ENCODE measurements at regions not wholly inside any gene's neighbourhood (a gene's known extent, or its start where the extent isn't known, plus 50 kb on each side); places are given as distances from the start of the nearest gene placed in this dataset.
"Not testable (repeated sequence)": the region's sequence is repeated elsewhere in the genome, so short reads cannot be mapped to it uniquely, and the experiment has no call there.

GRCh38 chr6:85078058-85078457 lies 313.7 kb upstream of the TBX18 start:
- no peak for DNase-seq (ENCODE audit: low spot score)
- CTCF ChIA-PET: no interaction called here
- H3K9me3 Mint-ChIP-seq: peaks cover 5% of the 10 kb centered on the region
- POLR2A ChIA-PET: no interaction called here
- H3K36me3 Mint-ChIP-seq: no peaks in the 10 kb centered on the region
- no peaks in the 10 kb centered on the region for H3K4me1 Mint-ChIP-seq
- no peaks in the 10 kb centered on the region for H3K27me3 Mint-ChIP-seq (ENCODE audit: low read depth)
- no peak for ATAC-seq
- H3K4me3 Mint-ChIP-seq: no peak overlapping the region
- H3K27ac Mint-ChIP-seq: no peak overlapping the region
- TF ChIP-seq ZNF671 (CRISPR knock-in tag; IDR thresholded peaks at IDR 0.05) (no peak), TCF7 (CRISPR knock-in tag; IDR thresholded peaks at IDR 0.05; ENCODE audit: low read depth) (no peak), NR2C2 (CRISPR knock-in tag; IDR thresholded peaks at IDR 0.05) (no peak)

- no peaks in the 10 kb centered on the region for H3K4me1 Mint-ChIP-seq
- H3K36me3 Mint-ChIP-seq: no peaks in the 10 kb centered on the region
- H3K27me3 Mint-ChIP-seq (ENCODE audit: low read depth): no peaks in the 10 kb centered on the region
- TF ChIP-seq PRRX2 (CRISPR knock-in tag; IDR thresholded peaks at IDR 0.05) (no peak), SMAD4 (CRISPR knock-in tag; IDR thresholded peaks at IDR 0.05) (no peak)
- DNase-seq (ENCODE audit: low spot score) (no peak), ATAC-seq (no peak)
- H3K9me3 Mint-ChIP-seq: peaks cover 5% of the 10 kb centered on the region
- ChIA-PET POLR2A (no interaction called here), CTCF (no interaction called here)
- no peak overlapping the region for H3K4me3 Mint-ChIP-seq
- H3K27ac Mint-ChIP-seq: no peak overlapping the region
Observed at GRCh38 chr6:85077098-85077497, 312.7 kb upstream of the TBX18 start.

GRCh38 chr6:85071845-85072244 lies 307.4 kb upstream of the TBX18 start:
- ATAC-seq; H3K4me1 Mint-ChIP-seq; H3K36me3 Mint-ChIP-seq; DNase-seq (ENCODE audit: low spot score); H3K27me3 Mint-ChIP-seq (ENCODE audit: low read depth); H3K27ac Mint-ChIP-seq; CTCF ChIA-PET; POLR2A ChIA-PET; H3K4me3 Mint-ChIP-seq: not testable (repeated sequence)
- H3K9me3 Mint-ChIP-seq: peaks cover 13% of the 10 kb centered on the region

GRCh38 chr6:85069577-85069976 lies 305.2 kb upstream of the TBX18 start:
- Mint-ChIP-seq H3K27me3 (ENCODE audit: low read depth) (no peaks in the 10 kb centered on the region), H3K9me3 (peaks cover 7% of the 10 kb centered on the region; the same call in 1 of the 2 replicates), H3K4me3 (no peak overlapping the region), H3K4me1 (peaks cover 8% of the 10 kb centered on the region), H3K27ac (no peak overlapping the region), H3K36me3 (no peaks in the 10 kb centered on the region)
- ATAC-seq (no peak), DNase-seq (ENCODE audit: low spot score) (no peak)
- CTCF ChIA-PET: no interaction called here
- no peak for TF ChIP-seq MLX (CRISPR knock-in tag; IDR thresholded peaks at IDR 0.05)
- TF ChIP-seq NR3C1 (CRISPR knock-in tag; conservative IDR thresholded peaks at IDR 0.05; ENCODE audit: low read depth): no peak
- no peak for TF ChIP-seq ELF4 (CRISPR knock-in tag; IDR thresholded peaks at IDR 0.05; ENCODE audit: low read depth)
- no peak for TF ChIP-seq ZSCAN18 (CRISPR knock-in tag; IDR thresholded peaks at IDR 0.05)
- TF ChIP-seq E2F1 (CRISPR knock-in tag; IDR thresholded peaks at IDR 0.05): no peak
- TF ChIP-seq PREB (CRISPR knock-in tag; IDR thresholded peaks at IDR 0.05; ENCODE audit: borderline replicate concordance): no peak
- TF ChIP-seq OVOL2 (CRISPR knock-in tag; IDR thresholded peaks at IDR 0.05; ENCODE audit: borderline replicate concordance): no peak
- POLR2A ChIA-PET: no interaction called here

GRCh38 chr6:85068221-85068620 lies 303.8 kb upstream of the TBX18 start:
- CTCF ChIA-PET: no interaction called here
- no peak for ATAC-seq
- TF ChIP-seq OVOL2 (CRISPR knock-in tag; IDR thresholded peaks at IDR 0.05; ENCODE audit: borderline replicate concordance): no peak
- TF ChIP-seq ZNF232 (CRISPR knock-in tag; IDR thresholded peaks at IDR 0.05): no peak
- TF ChIP-seq ZBTB43 (CRISPR knock-in tag; IDR thresholded peaks at IDR 0.05): no peak
- TF ChIP-seq E2F4 (CRISPR knock-in tag; IDR thresholded peaks at IDR 0.05; ENCODE audit: borderline replicate concordance, low read depth): no peak
- no peak for TF ChIP-seq PRDM15 (CRISPR knock-in tag; IDR thresholded peaks at IDR 0.05)

More at GRCh38 chr6:85068221-85068620, 303.8 kb upstream of the TBX18 start:
- DNase-seq (ENCODE audit: low spot score): no peak
- POLR2A ChIA-PET: no interaction called here
- Mint-ChIP-seq H3K36me3 (no peaks in the 10 kb centered on the region), H3K27ac (no peak overlapping the region), H3K4me1 (peaks cover 8% of the 10 kb centered on the region), H3K9me3 (peaks cover 7% of the 10 kb centered on the region; the same call in 1 of the 2 replicates), H3K27me3 (ENCODE audit: low read depth) (no peaks in the 10 kb centered on the region), H3K4me3 (no peak overlapping the region)

Data from WTC11 (cell line).